ENCODE measurements at regions not wholly inside any gene's neighbourhood (a gene's known extent, or its start where the extent isn't known, plus 50 kb on each side); places are given as distances from the start of the nearest gene placed in this dataset.

GRCh38 chr10:108187408-108188012 is 1023.0 kb upstream of the SORCS1 start:
- DNase-seq (ENCODE audit: low read depth) = no peak
- TF ChIP-seq CTCF (IDR thresholded peaks at IDR 0.05; ENCODE audit: low read length, missing control alignments) = no peak
- H3K4me3 ChIP-seq (replicated peaks; ENCODE audit: low read depth, low read length) = no peak overlapping the region

- no peak for DNase-seq (ENCODE audit: low read depth)
- no peak for TF ChIP-seq CTCF (IDR thresholded peaks at IDR 0.05; ENCODE audit: low read length, missing control alignments)
- no peak overlapping the region for H3K4me3 ChIP-seq (replicated peaks; ENCODE audit: low read depth, low read length)
Observed at GRCh38 chr10:108184114-108184513, 1019.6 kb upstream of the SORCS1 start.

- TF ChIP-seq CTCF (IDR thresholded peaks at IDR 0.05; ENCODE audit: low read length, missing control alignments) = no peak
- peak; percentile 0 for DNase-seq (ENCODE audit: low read depth)
- H3K4me3 ChIP-seq (replicated peaks; ENCODE audit: low read depth, low read length) = no peak overlapping the region
Observed at GRCh38 chr10:108180878-108181277, 1016.4 kb upstream of the SORCS1 start.

GRCh38 chr10:108169846-108170245 is 1005.3 kb upstream of the SORCS1 start:
- no peak for TF ChIP-seq CTCF (IDR thresholded peaks at IDR 0.05; ENCODE audit: low read length, missing control alignments)
- H3K4me3 ChIP-seq (replicated peaks; ENCODE audit: low read depth, low read length) = no peak overlapping the region

GRCh38 chr10:108167766-108168165 is 1003.3 kb upstream of the SORCS1 start:
- no peak overlapping the region for H3K4me3 ChIP-seq (replicated peaks; ENCODE audit: low read depth, low read length)
- no peak for DNase-seq (ENCODE audit: low read depth)
- no peak for TF ChIP-seq CTCF (IDR thresholded peaks at IDR 0.05; ENCODE audit: low read length, missing control alignments)

More at GRCh38 chr10:108169846-108170245, 1005.3 kb upstream of the SORCS1 start:
- no peak for DNase-seq (ENCODE audit: low read depth)

- TF ChIP-seq CTCF (IDR thresholded peaks at IDR 0.05; ENCODE audit: low read length, missing control alignments) = no peak
Observed at GRCh38 chr10:108166401-108166800, 1001.9 kb upstream of the SORCS1 start.

GRCh38 chr10:108147346-108147745 is 982.8 kb upstream of the SORCS1 start:
- DNase-seq (ENCODE audit: low read depth) = no peak
- TF ChIP-seq CTCF (IDR thresholded peaks at IDR 0.05; ENCODE audit: low read length, missing control alignments) = no peak

More at GRCh38 chr10:108166401-108166800, 1001.9 kb upstream of the SORCS1 start:
- no peak overlapping the region for H3K4me3 ChIP-seq (replicated peaks; ENCODE audit: low read depth, low read length)
- no peak for DNase-seq (ENCODE audit: low read depth)

More at GRCh38 chr10:108147346-108147745, 982.8 kb upstream of the SORCS1 start:
- H3K4me3 ChIP-seq (replicated peaks; ENCODE audit: low read depth, low read length) = no peak overlapping the region

All from fibroblast of pulmonary artery (primary cell).